Liver (tissue), 8 donors: ENCODE measurements at regions not wholly inside any gene's neighbourhood (a gene's known extent, or its start where the extent isn't known, plus 50 kb on each side); places are given as distances from the start of the nearest gene placed in this dataset.

Experiments used
- DNase-seq: peaks from one replicate; pipeline ENCODE4 v3.0.0-alpha.2; 2017; ENCODE audit warnings: low spot score
- H3K27ac ChIP-seq, 2 donors: one replicate each; pipeline ENCODE4 v1.7.0; 2013; ENCODE audit warnings: inconsistent platforms in 2 of 2, low read length in 2 of 2, control low read depth in 1 of 2, low read depth in 1 of 2, mild to moderate bottlenecking in 1 of 2
- H3K27me3 ChIP-seq, 4 donors: one replicate each; pipeline versions ENCODE4 v1.6.1 to v1.7.0; 2013; ENCODE audit warnings: low read length in 3 of 4, inconsistent platforms in 1 of 4, mild to moderate bottlenecking in 1 of 4, moderate library complexity in 1 of 4; ENCODE audit not compliant: control insufficient read depth in 4 of 4, insufficient read depth in 4 of 4
- H3K36me3 ChIP-seq, 4 donors: one replicate each; pipeline versions ENCODE4 v1.6.1 to v1.7.0; 2013; ENCODE audit warnings: low read length in 3 of 4, mild to moderate bottlenecking in 3 of 4, low read depth in 1 of 4, moderate library complexity in 1 of 4; ENCODE audit not compliant: control insufficient read depth in 4 of 4, insufficient read depth in 3 of 4
- H3K4me1 ChIP-seq, 4 donors: one replicate each; pipeline versions ENCODE4 v1.6.1 to v1.7.0; 2013; ENCODE audit warnings: low read length in 3 of 4, mild to moderate bottlenecking in 3 of 4, moderate library complexity in 1 of 4; ENCODE audit not compliant: control insufficient read depth in 4 of 4, insufficient read depth in 4 of 4
- H3K4me3 ChIP-seq, 3 donors: one replicate each; pipeline versions ENCODE4 v1.6.1 to v1.7.0; 2013; ENCODE audit warnings: low read length in 3 of 3, control low read depth in 1 of 3, low read depth in 1 of 3, mild to moderate bottlenecking in 1 of 3
- H3K9ac ChIP-seq, 2 donors: one replicate each; pipeline ENCODE4 v1.7.0; 2013; ENCODE audit warnings: low read length in 2 of 2, mild to moderate bottlenecking in 2 of 2, moderate library complexity in 2 of 2, control low read depth in 1 of 2, low read depth in 1 of 2
- H3K9me3 ChIP-seq, 4 donors: one replicate each; pipeline versions ENCODE4 v1.6.1 to v1.7.0; 2013; ENCODE audit warnings: low read length in 3 of 4; ENCODE audit not compliant: control insufficient read depth in 4 of 4
- ATF3 ChIP-seq: IDR thresholded peaks from 2 replicates; pipeline ENCODE4 v1.6.1; 2016; ENCODE audit warnings: antibody characterized with exemption
- CTCF ChIP-seq: fragments of 150-350 bp; IDR thresholded peaks from 2 replicates; pipeline ENCODE4 v1.5.1; 2017; ENCODE audit warnings: improper control_type of control experiment, low read depth, low read length; ENCODE audit not compliant: missing input control
- EGR1 ChIP-seq, 2 donors: IDR thresholded peaks; 2 replicates each; pipeline ENCODE4 v1.6.1; 2016 to 2018; ENCODE audit warnings: antibody characterized with exemption in 2 of 2, low read depth in 2 of 2
- FOXA1 ChIP-seq: IDR thresholded peaks from 2 replicates; pipeline ENCODE4 v1.6.1; 2016; ENCODE audit warnings: antibody characterized with exemption
- FOXA2 ChIP-seq: IDR thresholded peaks from 2 replicates; pipeline ENCODE4 v1.6.1; 2016; ENCODE audit warnings: antibody characterized with exemption
- GABPA ChIP-seq, 2 donors: IDR thresholded peaks in 1 of 2; conservative IDR thresholded peaks in 1 of 2; 2 replicates each; pipeline ENCODE4 v1.6.1; 2016; ENCODE audit warnings: antibody characterized with exemption in 2 of 2, mild to moderate bottlenecking in 1 of 2, moderate library complexity in 1 of 2
- HNF4A ChIP-seq, 2 donors: conservative IDR thresholded peaks; 2 replicates each; pipeline ENCODE4 v1.6.1; 2016; ENCODE audit warnings: antibody characterized with exemption in 2 of 2, mild to moderate bottlenecking in 2 of 2
- HNF4G ChIP-seq: IDR thresholded peaks from 2 replicates; pipeline ENCODE4 v1.6.1; 2016; ENCODE audit warnings: antibody characterized with exemption
- JUND ChIP-seq, 2 donors: IDR thresholded peaks; 2 replicates each; pipeline ENCODE4 v1.6.1; 2016; ENCODE audit warnings: antibody characterized with exemption in 2 of 2
- NR2F2 ChIP-seq: IDR thresholded peaks from 2 replicates; pipeline ENCODE4 v1.6.1; 2016; ENCODE audit warnings: antibody characterized with exemption
- RAD21 ChIP-seq, 2 donors: IDR thresholded peaks; 2 replicates each; pipeline ENCODE4 v1.6.1; 2016; ENCODE audit warnings: antibody characterized with exemption in 2 of 2, mild to moderate bottlenecking in 2 of 2
- RXRA ChIP-seq, 2 donors: IDR thresholded peaks; 2 replicates each; pipeline ENCODE4 v1.6.1; 2017 to 2018; ENCODE audit warnings: antibody characterized with exemption in 2 of 2, mild to moderate bottlenecking in 1 of 2
- SP1 ChIP-seq: IDR thresholded peaks from 2 replicates; pipeline ENCODE4 v1.6.1; 2018; ENCODE audit warnings: antibody characterized with exemption, mild to moderate bottlenecking
- TAF1 ChIP-seq: conservative IDR thresholded peaks from 2 replicates; pipeline ENCODE4 v1.6.1; 2016; ENCODE audit warnings: antibody characterized with exemption, mild to moderate bottlenecking
- YY1 ChIP-seq: IDR thresholded peaks from 2 replicates; pipeline ENCODE4 v1.6.1; 2016; ENCODE audit warnings: antibody characterized with exemption, mild to moderate bottlenecking
- WGBS: extraction: QIAGEN DNeasy Blood & Tissue Kit; methylation state at CpG from one replicate; pipeline ENCODE4 v1.1.7; 2013; 5-methylcytosine and 5-hydroxymethylcytosine counted together
- TF ChIP-seq, protein P1 (sequence below): IDR thresholded peaks from 2 replicates; pipeline ENCODE4 v1.6.1; 2016; ENCODE audit warnings: antibody characterized with exemption
- TF ChIP-seq, protein P2 (sequence below): IDR thresholded peaks from 2 replicates; pipeline ENCODE4 v1.6.1; 2016; ENCODE audit warnings: antibody characterized with exemption, mild to moderate bottlenecking
- TF ChIP-seq, protein P3 (sequence below): IDR thresholded peaks from 2 replicates; pipeline ENCODE4 v1.6.1; 2016; ENCODE audit warnings: antibody characterized with exemption
- donor health status: healthy.
- donor health status: healthy.
- donor health status: healthy.
- donor health status: healthy.
- donor health status: healthy.

DNA sequence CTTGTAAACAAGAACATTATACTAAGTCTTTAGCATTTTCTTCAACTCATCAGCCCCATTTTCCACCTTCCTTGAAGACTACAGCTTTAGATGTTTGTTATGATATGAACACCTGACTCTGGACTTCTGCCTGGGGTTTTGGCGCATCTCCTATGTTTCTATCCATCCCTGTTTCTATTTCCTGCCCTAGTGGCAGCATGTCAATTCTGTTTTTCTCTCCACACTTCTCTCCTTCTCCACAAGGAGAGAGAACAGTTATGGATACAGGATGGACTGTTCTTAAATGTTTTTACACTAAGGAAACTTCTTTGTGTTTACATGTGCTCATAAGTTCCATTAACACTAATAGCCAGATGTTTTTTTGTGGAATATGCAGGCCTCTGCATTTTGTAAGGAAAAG lies 423.3 kb upstream of the IL12A start:
- Histone ChIP-seq H3K4me3 (no peak overlapping the region), H3K27me3 (no peaks in the 10 kb centered on the region), H3K9ac (no peak overlapping the region), H3K4me1 (peaks cover 0 to 1% (median 0%) of the 10 kb centered on the region in 4 donors), H3K9me3 (no peaks in the 10 kb centered on the region), H3K36me3 (no peaks in the 10 kb centered on the region), H3K27ac (no peak overlapping the region)
- no peak for DNase-seq
- WGBS = 89% methylated on average over 1 of the region's 1 CpG
- TF ChIP-seq CTCF (no peak), YY1 (no peak), HNF4G (no peak), ATF3 (no peak), RXRA (IDR thresholded peaks at IDR 0.05) (no peak), FOXA1 (no peak), HNF4A (conservative IDR thresholded peaks at IDR 0.05) (no peak), GABPA (IDR thresholded peaks at IDR 0.05 in 1 of 2, conservative IDR thresholded peaks at IDR 0.05 in 1 of 2) (no peak), FOXA2 (no peak), SP1 (no peak), RAD21 (IDR thresholded peaks at IDR 0.05) (no peak), EGR1 (IDR thresholded peaks at IDR 0.05; ENCODE audit: low read depth in 2 of 2) (no peak), TAF1 (no peak), NR2F2 (no peak), JUND (IDR thresholded peaks at IDR 0.05) (no peak)
- TF ChIP-seq, protein P1, sequence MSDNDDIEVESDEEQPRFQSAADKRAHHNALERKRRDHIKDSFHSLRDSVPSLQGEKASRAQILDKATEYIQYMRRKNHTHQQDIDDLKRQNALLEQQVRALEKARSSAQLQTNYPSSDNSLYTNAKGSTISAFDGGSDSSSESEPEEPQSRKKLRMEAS = no peak
- TF ChIP-seq, protein P2, sequence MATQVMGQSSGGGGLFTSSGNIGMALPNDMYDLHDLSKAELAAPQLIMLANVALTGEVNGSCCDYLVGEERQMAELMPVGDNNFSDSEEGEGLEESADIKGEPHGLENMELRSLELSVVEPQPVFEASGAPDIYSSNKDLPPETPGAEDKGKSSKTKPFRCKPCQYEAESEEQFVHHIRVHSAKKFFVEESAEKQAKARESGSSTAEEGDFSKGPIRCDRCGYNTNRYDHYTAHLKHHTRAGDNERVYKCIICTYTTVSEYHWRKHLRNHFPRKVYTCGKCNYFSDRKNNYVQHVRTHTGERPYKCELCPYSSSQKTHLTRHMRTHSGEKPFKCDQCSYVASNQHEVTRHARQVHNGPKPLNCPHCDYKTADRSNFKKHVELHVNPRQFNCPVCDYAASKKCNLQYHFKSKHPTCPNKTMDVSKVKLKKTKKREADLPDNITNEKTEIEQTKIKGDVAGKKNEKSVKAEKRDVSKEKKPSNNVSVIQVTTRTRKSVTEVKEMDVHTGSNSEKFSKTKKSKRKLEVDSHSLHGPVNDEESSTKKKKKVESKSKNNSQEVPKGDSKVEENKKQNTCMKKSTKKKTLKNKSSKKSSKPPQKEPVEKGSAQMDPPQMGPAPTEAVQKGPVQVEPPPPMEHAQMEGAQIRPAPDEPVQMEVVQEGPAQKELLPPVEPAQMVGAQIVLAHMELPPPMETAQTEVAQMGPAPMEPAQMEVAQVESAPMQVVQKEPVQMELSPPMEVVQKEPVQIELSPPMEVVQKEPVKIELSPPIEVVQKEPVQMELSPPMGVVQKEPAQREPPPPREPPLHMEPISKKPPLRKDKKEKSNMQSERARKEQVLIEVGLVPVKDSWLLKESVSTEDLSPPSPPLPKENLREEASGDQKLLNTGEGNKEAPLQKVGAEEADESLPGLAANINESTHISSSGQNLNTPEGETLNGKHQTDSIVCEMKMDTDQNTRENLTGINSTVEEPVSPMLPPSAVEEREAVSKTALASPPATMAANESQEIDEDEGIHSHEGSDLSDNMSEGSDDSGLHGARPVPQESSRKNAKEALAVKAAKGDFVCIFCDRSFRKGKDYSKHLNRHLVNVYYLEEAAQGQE = no peak
- TF ChIP-seq, protein P3, sequence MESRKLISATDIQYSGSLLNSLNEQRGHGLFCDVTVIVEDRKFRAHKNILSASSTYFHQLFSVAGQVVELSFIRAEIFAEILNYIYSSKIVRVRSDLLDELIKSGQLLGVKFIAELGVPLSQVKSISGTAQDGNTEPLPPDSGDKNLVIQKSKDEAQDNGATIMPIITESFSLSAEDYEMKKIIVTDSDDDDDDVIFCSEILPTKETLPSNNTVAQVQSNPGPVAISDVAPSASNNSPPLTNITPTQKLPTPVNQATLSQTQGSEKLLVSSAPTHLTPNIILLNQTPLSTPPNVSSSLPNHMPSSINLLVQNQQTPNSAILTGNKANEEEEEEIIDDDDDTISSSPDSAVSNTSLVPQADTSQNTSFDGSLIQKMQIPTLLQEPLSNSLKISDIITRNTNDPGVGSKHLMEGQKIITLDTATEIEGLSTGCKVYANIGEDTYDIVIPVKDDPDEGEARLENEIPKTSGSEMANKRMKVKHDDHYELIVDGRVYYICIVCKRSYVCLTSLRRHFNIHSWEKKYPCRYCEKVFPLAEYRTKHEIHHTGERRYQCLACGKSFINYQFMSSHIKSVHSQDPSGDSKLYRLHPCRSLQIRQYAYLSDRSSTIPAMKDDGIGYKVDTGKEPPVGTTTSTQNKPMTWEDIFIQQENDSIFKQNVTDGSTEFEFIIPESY = no peak

DNA sequence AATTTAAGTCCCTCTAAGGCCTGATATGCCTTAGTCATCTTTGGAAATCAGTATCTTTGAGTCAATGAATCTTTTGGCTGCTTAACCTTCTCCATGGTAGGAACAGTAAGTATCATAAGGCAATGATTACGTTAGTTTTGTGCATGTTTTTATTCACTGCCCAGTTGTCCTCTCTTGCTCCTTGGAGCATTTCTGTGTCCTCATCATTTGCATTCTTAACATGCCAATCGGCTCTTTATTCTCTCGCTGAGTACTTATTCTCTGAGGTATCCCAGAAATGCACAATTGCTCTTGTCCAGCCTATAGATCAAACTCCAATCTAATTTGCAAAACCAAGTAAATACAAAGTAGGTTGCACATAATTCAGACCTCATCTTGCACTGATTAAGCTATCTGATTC lies 405.0 kb upstream of the IL12A start:
- no peak overlapping the region for H3K9ac ChIP-seq
- DNase-seq = no peak
- 76% methylated on average over 3 of the region's 3 CpGs for WGBS
- no peak overlapping the region for H3K27ac ChIP-seq
- no peaks in the 10 kb centered on the region for H3K36me3 ChIP-seq
- H3K27me3 ChIP-seq = no peaks in the 10 kb centered on the region
- no peaks in the 10 kb centered on the region for H3K4me1 ChIP-seq
- H3K4me3 ChIP-seq = no peak overlapping the region
- TF ChIP-seq ATF3 = no peak
- TF ChIP-seq FOXA1 = no peak
- TF ChIP-seq RXRA (IDR thresholded peaks at IDR 0.05) = no peak
- H3K9me3 ChIP-seq = no peaks in the 10 kb centered on the region
